ENCODE measurements at regions not wholly inside any gene's neighbourhood (a gene's known extent, or its start where the extent isn't known, plus 50 kb on each side); places are given as distances from the start of the nearest gene placed in this dataset.

- no peak for TF ChIP-seq ZFX (IDR thresholded peaks at IDR 0.05)
- TF ChIP-seq, protein P1, sequence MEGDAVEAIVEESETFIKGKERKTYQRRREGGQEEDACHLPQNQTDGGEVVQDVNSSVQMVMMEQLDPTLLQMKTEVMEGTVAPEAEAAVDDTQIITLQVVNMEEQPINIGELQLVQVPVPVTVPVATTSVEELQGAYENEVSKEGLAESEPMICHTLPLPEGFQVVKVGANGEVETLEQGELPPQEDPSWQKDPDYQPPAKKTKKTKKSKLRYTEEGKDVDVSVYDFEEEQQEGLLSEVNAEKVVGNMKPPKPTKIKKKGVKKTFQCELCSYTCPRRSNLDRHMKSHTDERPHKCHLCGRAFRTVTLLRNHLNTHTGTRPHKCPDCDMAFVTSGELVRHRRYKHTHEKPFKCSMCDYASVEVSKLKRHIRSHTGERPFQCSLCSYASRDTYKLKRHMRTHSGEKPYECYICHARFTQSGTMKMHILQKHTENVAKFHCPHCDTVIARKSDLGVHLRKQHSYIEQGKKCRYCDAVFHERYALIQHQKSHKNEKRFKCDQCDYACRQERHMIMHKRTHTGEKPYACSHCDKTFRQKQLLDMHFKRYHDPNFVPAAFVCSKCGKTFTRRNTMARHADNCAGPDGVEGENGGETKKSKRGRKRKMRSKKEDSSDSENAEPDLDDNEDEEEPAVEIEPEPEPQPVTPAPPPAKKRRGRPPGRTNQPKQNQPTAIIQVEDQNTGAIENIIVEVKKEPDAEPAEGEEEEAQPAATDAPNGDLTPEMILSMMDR (conservative IDR thresholded peaks at IDR 0.05), result no peak
- H3K27ac ChIP-seq, result no peak overlapping the region
Measured at GRCh38 chr13:47111499-47111898, 214.6 kb upstream of the HTR2A start.

DNA sequence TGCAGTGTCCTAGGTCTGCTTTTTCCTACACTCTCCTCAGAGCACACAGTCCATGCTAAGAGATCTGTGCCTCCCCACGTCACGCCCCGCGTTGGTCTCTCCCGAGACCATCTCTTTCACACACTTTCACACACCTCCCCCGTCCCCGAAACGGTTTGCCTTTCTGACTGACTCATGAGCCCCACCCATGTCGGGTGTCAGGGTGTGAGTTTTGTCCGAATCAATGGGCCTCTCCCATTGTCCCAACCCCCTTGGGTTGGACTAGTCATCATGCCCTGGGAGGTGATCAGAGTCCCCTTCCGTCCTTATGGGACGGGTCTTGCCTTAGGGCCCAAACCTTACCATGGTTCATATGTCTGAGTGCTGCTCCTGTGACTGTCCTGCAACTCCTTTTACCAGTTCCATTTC is 214.0 kb upstream of the HTR2A start:
- TF ChIP-seq, protein P1 (conservative IDR thresholded peaks at IDR 0.05), result no peak
- TF ChIP-seq ZFX (IDR thresholded peaks at IDR 0.05), result no peak
- H3K27ac ChIP-seq, result no peak overlapping the region

GRCh38 chr13:47110141-47110540 is 213.3 kb upstream of the HTR2A start:
- TF ChIP-seq, protein P1 (conservative IDR thresholded peaks at IDR 0.05), result no peak
- TF ChIP-seq ZFX (IDR thresholded peaks at IDR 0.05), result no peak
- H3K27ac ChIP-seq, result no peak overlapping the region

GRCh38 chr13:47109028-47109427 is 212.2 kb upstream of the HTR2A start:
- TF ChIP-seq ZFX (IDR thresholded peaks at IDR 0.05), result no peak
- TF ChIP-seq, protein P1 (conservative IDR thresholded peaks at IDR 0.05), result no peak
- H3K27ac ChIP-seq, result no peak overlapping the region

DNA sequence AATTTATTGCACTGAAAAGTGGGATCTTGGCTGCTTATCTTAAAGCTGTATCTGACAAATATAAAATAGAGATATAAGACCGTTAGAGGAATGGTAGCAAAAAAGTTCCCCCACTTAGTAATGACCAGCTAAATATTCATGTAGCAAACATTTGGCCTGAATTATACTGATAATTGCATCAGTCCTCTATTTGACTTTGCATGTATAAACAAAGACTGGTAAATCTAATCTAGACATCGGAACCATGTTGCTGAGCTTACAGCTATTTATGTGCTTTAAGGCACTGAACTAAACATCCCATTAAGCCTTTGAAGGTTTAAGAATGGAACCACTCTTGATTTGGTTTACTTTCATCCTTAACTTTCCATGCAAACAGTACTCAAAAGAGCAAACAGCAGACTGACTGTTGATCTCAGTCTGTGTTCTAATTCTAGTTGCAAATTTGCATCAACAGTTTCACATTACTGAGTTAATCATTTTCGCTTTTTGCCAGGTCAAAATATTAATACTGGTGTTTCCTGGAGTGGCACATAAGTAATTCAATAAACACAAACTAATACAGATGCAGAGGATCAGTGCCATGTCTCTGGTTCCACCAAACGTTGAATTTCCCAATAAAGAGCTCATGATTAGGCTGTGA is 203.5 kb upstream of the HTR2A start:
- no peak for TF ChIP-seq ZFX (IDR thresholded peaks at IDR 0.05)
- TF ChIP-seq, protein P1 (conservative IDR thresholded peaks at IDR 0.05), result no peak
- no peak overlapping the region for H3K27ac ChIP-seq

- no peak overlapping the region for H3K27ac ChIP-seq
- TF ChIP-seq, protein P1 (conservative IDR thresholded peaks at IDR 0.05), result no peak
- TF ChIP-seq ZFX (IDR thresholded peaks at IDR 0.05), result no peak
Measured at GRCh38 chr13:47094734-47095434, 198.0 kb upstream of the HTR2A start.

DNA sequence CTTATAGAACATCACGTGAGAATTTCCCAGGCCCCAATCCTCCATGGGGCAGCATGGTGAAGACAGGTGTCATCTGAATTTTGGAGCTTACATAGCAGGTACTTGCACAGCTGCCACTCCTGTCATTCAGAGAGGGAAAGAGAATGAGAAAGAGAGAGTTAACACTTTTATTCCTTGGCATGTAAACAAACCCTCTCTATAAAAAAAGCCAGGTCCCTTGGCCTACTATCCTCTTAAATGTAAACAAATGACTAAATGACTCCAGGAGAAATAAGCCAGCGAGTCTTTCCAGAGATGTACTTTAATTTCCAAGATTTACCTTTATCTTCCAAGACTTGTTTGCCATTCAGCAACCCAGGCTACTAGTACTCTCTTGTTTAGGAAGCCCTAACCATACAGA is 195.3 kb upstream of the HTR2A start:
- TF ChIP-seq ZFX (IDR thresholded peaks at IDR 0.05), result no peak
- TF ChIP-seq, protein P1 (conservative IDR thresholded peaks at IDR 0.05), result no peak
- no peak overlapping the region for H3K27ac ChIP-seq

Measured in C4-2B (cell line).